ENCODE measurements at regions not wholly inside any gene's neighbourhood (a gene's known extent, or its start where the extent isn't known, plus 50 kb on each side); places are given as distances from the start of the nearest gene placed in this dataset.
"Not testable (repeated sequence)": the region's sequence is repeated elsewhere in the genome, so short reads cannot be mapped to it uniquely, and the experiment has no call there.

DNA sequence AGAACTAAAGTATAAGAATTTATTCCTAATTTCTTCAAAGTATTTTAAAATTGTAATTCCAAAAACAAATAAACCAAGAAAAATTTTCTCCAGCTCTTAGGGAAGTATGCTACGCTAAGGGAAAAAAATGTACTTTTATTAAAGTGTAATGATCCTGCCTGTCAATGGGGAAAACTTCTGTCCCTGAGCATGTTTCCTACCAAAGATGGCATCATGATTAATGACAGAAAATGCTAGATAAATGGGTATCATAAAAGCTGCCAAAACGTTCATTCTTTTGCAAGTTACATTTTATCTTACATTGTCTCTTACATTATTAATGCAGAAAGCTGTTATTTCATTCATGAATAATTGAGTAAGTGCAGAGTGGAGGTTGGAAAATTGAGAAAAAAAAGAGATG is 443.4 kb downstream of the TECRL start:
- TF ChIP-seq, protein P1, sequence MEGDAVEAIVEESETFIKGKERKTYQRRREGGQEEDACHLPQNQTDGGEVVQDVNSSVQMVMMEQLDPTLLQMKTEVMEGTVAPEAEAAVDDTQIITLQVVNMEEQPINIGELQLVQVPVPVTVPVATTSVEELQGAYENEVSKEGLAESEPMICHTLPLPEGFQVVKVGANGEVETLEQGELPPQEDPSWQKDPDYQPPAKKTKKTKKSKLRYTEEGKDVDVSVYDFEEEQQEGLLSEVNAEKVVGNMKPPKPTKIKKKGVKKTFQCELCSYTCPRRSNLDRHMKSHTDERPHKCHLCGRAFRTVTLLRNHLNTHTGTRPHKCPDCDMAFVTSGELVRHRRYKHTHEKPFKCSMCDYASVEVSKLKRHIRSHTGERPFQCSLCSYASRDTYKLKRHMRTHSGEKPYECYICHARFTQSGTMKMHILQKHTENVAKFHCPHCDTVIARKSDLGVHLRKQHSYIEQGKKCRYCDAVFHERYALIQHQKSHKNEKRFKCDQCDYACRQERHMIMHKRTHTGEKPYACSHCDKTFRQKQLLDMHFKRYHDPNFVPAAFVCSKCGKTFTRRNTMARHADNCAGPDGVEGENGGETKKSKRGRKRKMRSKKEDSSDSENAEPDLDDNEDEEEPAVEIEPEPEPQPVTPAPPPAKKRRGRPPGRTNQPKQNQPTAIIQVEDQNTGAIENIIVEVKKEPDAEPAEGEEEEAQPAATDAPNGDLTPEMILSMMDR (IDR thresholded peaks at IDR 0.05; ENCODE audit: control insufficient read depth, extremely low read depth, insufficient read depth), result no peak
- no peak overlapping the region for H3K4me3 ChIP-seq (ENCODE audit: low read depth, low read length)

DNA sequence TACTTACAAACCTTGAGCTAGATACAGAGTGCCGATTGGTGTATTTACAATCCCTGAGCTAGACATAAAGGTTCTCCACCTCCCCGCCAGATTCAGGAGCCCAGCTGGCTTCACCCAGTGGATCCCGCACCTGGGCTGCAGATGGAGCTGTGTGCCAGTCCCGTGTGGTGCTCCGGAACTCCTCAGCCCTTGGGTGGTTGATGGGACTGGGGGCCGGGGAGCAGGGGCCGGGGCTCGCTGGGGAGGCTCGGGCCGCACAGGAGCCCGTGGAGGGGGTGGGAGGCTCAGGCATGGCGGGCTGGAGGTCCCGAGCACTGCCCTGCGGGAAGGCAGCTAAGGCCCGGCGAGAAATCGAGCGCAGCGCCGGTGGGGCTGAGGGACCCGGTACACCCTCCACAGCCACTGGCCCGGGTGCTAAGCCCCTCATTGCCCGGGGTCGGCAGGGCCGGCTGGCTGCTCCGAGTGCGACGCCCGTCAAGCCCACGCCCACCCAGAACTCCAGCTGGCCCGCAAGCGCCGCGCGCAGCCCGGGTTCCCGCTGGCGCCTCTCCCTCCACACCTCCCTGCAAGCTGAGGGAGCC is 466.5 kb downstream of the TECRL start:
- H3K4me3 ChIP-seq (ENCODE audit: low read depth, low read length); DNase-seq (ENCODE audit: low read depth): not testable (repeated sequence)

More for the DNA sequence above, 443.4 kb downstream of the TECRL start:
- DNase-seq (ENCODE audit: low read depth), result no peak

DNA sequence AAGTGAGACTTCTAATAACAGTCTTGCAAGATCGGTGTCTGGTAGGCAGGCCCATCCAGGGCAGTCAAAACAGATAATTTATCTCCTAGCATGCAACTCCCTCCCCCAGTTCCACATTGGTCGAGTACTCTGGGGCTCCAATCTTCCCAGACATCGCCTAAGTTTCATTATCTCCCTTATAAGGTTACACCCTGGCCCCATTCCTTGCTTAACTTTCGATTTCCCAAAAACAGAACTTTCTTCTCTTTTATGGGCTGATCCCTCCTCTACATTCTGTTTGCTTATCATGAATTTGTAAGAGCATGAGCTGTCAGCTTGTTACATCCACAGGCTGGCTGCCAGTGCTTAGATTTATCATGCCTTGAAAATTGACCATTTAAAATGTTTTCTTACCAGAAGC is 471.3 kb downstream of the TECRL start:
- TF ChIP-seq, protein P1 (IDR thresholded peaks at IDR 0.05; ENCODE audit: control insufficient read depth, extremely low read depth, insufficient read depth), result no peak
- no peak for DNase-seq (ENCODE audit: low read depth)
- H3K4me3 ChIP-seq (ENCODE audit: low read depth, low read length), result no peak overlapping the region

DNA sequence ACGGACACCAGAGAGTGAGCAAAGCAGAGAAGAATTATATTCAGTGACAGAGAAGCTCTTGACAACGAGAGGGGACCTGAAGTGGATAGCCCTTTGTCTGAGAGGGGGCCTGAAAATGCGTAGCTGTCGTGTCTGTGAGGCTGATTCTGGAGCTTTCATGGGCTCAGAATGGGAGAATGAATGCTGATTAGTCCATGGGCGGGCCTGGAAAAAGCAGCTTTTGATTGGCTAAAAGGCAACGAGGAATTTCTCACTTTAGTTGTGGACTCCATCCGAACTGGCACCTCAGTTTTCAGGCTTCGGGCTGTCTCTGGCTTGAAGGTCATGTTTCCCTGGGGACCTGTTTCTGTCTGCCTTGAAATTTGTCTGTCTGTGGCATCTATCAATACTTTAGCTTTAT is 487.1 kb downstream of the TECRL start:
- no peak overlapping the region for H3K4me3 ChIP-seq (ENCODE audit: low read depth, low read length)
- TF ChIP-seq, protein P1 (IDR thresholded peaks at IDR 0.05; ENCODE audit: control insufficient read depth, extremely low read depth, insufficient read depth), result no peak
- no peak for DNase-seq (ENCODE audit: low read depth)

DNA sequence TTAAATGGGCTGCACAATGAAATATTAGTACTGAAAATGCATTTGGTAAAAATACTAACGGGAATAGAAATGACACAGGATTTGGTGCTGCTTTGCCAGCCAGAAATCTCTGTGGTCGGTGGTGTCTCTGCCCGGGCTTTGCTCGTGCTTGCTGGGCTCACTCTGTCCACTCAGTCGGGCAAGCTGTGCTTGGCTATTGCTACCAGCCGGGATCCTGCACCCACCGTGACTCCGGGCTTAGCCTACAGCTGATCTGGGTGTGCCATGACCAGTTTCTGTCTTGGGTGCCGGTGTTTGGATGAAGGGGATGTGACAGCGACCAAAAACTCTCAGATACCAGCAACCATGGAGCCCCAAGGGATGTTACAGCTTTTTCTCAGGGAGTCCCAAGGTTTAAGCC is 487.7 kb downstream of the TECRL start:
- DNase-seq (ENCODE audit: low read depth), result no peak
- TF ChIP-seq, protein P1 (IDR thresholded peaks at IDR 0.05; ENCODE audit: control insufficient read depth, extremely low read depth, insufficient read depth), result no peak
- H3K4me3 ChIP-seq (ENCODE audit: low read depth, low read length), result no peak overlapping the region

DNA sequence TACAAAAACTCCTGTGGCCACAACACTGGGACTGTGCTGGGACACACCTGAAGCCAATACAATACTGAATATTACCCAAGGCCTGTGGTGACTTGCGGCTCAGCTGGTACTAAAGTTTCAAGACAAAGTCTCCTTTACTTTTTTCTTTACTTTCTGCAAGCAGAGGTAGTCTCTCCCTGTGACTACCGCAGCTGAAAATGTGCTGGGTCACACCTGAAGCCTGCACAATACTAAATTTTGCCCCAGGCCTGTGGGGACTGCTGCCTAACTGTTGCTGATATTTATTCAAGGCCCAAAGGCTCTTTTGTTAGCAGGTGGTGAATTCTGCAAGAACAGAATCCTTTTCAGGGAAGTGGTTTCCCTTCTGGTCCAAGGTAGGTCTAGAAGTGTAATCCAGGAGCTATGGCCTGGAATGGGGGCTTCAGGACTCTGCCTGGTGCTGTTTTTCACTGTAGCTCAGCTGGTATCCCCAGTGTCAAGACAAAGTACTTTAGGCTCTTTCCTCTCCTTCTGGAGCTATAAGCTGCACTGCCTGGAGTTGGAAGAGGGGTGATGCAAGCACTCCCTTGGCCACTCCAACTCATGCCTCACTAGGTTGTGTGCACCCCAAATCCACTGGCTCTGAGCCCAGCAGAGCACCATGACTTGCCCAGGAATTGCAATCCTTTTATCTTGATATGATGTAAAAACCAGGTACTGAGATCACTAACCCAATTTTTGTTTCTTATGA is 489.4 kb downstream of the TECRL start:
- no peak for DNase-seq (ENCODE audit: low read depth)
- H3K4me3 ChIP-seq (ENCODE audit: low read depth, low read length), result no peak overlapping the region
- TF ChIP-seq, protein P1 (IDR thresholded peaks at IDR 0.05; ENCODE audit: control insufficient read depth, extremely low read depth, insufficient read depth), result no peak

DNA sequence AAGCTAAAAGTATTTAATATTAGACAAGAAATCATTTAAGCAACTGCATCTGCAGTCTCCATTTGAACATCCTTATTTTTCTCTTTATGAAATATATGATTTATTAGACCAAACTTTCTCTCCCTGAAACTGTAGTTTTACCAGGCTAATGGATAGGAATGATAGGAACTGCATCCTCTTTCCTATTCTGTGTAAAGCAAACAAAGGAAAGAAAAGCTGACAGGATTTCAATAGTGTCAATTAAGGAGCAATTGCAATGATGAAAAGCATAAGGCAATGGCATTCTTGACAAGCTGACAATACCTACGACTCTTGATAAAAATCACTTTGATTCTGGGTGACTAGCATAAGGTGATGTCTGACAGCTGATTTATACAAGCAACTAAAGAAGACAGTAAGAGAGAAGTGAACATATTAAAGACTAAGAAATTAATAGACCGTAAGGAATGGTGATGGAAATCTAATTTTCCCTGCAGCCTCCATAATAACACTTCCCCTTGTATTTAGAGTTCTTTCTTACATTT is 502.5 kb downstream of the TECRL start:
- no peak overlapping the region for H3K4me3 ChIP-seq (ENCODE audit: low read depth, low read length)
- TF ChIP-seq, protein P1 (IDR thresholded peaks at IDR 0.05; ENCODE audit: control insufficient read depth, extremely low read depth, insufficient read depth), result no peak
- DNase-seq (ENCODE audit: low read depth), result no peak
